GM19395 (cell line): ENCODE measurements at regions not wholly inside any gene's neighbourhood (a gene's known extent, or its start where the extent isn't known, plus 50 kb on each side); places are given as distances from the start of the nearest gene placed in this dataset.

ENCODE experiments used
- ATAC-seq: cut with Tn5 transposase; IDR thresholded peaks from one replicate; pipeline ENCODE4 v1.9.1; 2021; ENCODE audit warnings: mild to moderate bottlenecking, moderate library complexity; ENCODE audit not compliant: unreplicated experiment

DNA sequence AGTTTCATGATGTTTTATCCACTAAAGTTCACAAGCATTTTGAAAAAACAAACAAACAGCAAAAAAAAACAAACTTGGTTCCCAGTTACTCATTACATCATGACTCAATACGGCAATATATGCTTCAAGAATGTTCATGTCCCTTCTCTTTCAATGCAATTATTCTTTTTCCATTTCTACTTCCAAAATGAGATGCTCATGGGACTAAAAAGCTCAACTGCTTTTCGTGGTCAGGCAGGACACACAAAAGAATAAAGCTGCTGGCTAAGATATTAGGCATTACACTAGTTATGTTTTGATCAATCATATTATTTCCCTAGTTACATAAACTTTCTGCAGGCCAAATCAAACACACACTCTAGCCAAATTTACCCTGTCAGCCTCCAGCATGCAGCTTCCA is 301.3 kb downstream of the EPHA4 start:
- ATAC-seq, result no peak

DNA sequence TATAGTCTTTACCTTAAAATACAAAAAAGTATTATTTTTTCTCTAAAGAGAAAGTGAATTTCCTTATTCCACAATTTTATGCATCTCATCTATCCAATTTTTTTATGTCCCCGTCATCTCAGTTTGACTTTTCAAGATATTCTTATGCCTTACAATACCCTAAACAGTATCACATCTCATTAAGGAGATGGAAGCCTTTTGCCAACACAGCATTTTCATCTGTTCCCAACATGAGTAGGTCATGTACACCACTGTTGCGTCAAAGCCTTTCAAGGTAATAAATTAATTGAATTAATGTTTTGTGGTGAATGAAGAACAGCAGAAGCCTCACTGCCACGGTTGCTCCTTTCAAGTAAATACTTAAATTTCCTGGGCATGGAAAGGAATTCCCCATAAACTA is 299.4 kb downstream of the EPHA4 start:
- no peak for ATAC-seq

DNA sequence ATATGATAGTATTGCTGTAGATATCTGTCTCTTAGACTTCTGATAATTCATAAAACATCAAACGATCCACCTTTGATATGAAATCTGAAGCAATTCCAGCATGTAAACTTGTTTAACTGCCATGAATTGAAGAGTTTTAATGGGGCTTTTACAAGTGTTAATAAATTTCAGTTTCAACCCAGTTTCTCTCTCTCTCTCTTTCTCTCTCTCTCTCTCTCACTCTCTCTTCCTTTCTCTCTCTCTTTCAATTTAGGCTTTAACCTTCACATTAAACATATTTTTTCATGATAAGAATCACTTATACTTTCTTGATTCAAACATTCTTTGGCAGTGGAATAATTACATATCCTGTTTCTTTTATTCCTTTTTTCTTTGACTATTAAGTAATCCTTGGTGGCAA is 296.1 kb downstream of the EPHA4 start:
- ATAC-seq, result no peak

DNA sequence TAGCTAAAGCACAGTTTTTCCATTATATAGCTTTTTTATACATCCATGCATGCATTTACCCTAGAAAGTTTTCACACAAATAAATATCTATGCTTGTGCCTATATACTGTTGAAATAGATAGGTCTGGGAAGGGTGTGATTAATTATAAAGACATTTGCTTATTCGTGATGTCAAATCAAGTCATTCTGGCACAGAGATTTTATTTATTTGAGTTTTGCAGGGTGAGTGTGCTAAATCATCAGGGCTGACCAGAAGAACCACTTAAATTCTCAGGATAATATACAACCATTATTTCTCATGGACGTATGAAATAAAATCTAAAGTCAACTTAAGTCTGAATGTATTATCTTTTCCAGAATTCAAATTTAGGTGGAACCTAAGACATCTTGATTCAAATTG is 295.5 kb downstream of the EPHA4 start:
- no peak for ATAC-seq

DNA sequence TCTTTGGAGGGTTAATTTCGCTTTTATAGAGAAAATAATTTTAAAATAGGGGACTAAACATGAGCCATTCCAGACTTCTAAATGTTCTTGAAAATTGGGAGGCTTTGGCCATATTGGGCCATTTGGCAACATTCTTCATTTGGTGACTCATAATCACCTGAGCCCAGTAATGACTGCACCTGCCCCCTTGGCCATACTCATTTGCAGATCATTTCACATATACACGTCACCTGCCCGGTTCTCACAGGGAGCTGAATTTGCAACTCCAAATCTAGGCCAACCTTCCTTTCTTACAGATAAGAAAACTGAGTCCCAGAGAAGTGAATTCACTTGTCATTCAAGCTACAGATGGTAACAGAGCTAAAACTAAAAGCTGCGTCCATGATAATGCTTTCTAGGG is 289.7 kb downstream of the EPHA4 start:
- ATAC-seq, result no peak

DNA sequence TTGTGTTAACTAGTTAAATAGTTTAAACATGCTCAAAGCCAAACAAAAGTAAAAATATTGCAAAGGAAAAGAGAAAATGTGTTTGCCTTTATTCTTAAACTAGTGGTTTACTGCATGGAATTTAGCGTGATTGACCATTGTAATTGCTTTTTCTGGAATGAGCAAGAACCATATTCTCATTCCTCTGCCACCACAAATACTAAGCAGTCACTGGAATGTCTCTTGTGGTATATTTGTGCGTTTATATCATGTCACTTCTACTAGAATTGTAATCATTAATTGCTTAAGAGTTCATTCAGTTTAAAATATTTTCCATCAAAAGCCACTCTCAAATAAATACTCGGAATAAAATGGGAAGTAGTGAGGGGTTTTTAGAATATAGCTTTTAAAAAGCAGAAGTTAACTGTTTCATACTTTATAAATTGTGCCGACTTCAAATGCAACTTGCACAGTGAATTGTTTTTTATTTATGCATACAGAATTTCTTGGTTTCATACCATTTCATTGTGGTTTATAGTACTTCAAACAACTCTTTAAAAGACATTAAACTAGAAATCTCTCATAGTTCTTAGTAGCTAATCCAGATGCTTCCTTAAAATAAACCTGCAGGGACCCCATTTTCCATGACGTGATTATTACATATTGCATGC is 288.1 kb downstream of the EPHA4 start:
- ATAC-seq, result no peak

DNA sequence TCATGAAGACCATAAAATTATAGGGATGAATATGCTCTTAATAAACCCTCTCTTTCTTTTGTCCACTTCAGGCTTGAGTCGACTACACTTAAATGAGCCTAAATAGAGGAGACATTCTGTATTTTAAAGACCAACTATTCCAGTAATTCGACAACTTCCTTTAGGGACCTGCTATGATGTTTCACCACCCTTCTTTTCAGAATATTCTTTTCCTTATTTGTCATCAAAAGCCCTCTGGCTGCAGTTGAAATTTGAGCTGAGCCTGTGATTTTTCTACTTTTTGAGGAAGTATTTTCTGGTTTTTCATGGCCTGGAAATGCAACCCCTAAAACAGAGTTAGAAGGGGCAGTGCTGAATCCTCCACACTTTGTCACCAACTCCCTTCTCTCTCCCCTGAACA is 287.0 kb downstream of the EPHA4 start:
- no peak for ATAC-seq

DNA sequence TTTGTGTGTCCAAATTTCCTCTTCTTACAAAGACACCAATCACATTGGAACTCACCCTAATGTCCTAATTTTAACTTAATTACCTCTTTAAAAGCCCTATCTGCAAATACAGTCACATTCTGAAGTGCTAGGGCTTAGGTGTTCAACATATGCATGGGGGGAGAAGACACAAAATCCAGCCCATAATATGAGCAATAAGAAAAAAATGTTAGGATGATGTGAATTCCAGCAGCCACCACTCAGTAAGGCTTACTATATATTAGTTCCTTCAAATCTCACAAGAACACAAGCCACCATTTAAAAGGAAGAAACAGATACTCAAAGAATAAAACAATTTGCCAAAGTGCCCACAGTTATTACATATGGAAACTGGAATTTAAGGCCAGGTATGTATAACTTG is 285.7 kb downstream of the EPHA4 start:
- ATAC-seq, result no peak

DNA sequence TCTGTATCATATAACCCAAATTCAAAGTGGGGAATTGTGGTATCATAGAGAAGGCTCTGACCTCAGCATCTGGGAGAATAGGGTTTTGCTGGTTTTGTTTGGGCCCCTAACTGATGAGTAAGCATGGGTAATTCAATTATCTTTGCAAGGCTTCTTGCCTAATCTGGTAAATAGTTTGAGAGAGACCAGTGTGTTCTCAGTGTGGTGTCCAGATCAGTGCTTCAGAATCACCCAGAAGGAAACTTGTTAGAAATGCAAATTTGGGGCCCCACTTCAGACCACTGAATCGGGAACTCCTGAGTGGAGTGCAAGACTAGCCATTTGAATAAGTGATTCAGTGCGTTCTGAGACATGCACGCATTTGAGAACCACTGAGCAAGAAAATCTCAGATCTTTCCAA is 282.7 kb downstream of the EPHA4 start:
- peak; percentile 54 for ATAC-seq

DNA sequence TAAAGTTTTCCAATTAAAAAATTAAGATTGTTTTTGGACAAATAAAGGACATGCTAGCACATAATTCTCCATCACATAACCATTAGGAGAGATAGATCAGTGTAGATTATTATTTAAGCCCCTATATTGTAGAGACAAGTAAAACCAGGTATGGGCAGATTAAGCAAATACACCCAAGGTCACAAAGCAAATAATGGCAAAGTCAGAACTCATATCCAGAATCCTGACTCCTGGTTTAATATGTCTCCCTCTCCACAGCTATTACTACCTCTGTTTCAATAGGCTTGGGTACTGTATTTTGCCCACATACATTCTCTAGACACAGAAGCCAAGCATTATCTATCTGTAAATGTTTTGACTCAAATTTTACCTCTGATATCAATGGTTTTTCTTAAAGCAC is 282.3 kb downstream of the EPHA4 start:
- no peak for ATAC-seq

DNA sequence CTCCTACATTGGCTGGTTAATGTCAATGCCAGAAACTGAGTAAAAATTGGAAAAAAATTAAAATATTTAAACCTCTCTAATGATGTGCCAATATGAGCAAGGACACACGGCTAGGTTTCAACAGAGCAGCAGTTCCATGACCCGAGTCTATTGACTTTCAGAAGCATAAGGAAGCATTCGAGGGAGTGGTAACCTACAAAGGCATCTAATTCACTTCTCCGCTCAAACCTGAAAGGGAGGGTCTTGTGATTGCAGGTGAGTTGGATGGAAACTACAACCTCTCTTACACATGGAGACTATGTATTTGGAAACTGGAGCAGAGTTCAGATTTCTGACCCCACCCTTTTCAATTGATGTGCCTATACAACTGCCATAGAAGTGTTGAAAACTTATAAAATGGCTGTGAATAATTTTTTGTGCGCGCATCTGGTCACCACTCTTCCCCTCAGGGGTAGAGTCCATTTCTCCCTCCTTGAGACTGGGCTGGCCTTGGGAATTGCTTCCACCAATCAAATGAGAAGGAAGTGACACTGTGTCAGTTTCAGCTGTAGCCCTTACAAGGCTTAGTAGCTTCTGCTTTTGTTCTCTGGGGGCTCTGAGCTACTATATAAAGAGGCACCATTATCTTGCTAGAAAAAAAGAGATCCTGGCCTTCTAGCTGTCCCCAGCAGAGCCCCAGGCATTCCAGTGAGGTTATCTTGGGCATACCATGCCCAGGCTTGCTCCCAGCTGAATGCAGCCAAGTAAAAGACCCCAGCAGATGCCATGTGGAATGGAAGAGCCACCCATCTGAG is 278.0 kb downstream of the EPHA4 start:
- no peak for ATAC-seq

DNA sequence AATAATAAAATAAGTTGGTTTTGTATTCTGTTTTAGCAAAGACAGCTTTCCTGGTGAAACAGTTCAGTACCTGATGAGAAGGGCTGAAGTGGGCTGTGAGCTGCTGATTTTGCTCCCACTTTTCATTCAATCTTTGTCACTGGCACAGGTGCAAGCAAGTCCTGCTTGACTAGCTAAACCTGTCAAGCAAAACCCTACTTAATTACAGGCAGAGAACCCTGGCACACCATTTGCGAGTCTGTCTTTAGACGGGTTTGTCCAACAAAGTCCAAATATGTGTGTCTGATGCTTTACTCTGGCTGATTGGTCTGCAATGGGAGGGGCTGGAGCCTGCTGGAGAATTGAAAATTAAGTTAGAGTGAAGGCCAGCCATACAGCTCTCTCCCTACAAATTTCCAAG is 267.2 kb downstream of the EPHA4 start:
- no peak for ATAC-seq

DNA sequence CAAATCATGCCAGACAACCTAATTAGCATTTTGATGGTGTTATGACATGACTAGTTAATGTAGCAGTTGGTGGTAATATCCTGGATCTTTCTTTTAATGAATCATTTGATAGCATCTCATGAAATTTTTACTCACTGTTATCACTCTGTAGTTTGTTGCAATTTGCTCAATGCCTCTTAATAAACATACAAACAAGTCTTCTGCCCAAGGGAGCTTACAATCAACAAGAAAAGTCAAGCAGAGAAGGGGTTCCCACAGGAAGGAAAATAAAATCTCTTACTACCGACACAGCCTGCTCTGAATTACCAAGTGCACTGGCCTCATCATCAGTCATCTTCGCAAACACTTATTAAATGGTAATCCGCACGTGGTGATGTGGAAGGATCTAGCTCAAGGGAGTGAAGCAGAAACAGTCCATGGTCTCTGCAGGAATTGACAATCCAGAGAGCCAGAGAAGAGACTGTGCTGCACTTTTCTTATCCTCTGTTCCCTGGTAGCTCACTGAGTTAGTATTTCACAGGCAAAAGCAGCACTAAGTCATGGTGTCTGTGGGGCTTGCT is 263.5 kb downstream of the EPHA4 start:
- ATAC-seq, result no peak

DNA sequence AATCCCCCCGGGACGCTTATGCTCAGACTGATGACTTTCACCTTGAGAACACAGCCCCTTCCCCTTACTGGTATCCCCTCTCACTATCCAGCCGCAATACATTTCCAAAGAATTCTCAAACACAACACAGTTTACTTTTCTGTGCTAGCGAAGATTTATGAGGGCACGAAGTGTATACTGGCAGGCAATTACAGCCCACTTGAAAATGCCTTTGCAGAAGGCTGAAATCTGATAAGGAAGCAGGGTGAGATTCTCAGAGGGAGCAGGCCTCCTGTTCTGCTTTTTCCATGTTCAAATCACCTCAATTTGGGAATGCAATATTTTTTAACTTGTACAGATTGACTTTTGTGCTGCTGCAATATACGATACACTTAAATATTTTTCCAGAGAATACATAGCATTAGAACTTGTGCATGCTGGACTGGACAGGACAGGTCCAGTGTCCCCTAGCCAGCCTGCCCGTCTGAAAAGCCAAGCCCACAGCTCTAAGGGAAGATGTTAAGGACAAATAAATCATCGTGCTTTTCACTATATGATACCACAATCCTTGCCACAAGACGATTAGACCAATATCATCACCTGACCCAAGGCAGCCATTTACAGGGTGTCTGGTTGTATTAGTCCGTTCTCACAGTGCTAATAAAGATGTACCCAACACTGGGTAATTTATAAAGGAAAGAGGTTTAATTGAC is 262.1 kb downstream of the EPHA4 start:
- no peak for ATAC-seq

DNA sequence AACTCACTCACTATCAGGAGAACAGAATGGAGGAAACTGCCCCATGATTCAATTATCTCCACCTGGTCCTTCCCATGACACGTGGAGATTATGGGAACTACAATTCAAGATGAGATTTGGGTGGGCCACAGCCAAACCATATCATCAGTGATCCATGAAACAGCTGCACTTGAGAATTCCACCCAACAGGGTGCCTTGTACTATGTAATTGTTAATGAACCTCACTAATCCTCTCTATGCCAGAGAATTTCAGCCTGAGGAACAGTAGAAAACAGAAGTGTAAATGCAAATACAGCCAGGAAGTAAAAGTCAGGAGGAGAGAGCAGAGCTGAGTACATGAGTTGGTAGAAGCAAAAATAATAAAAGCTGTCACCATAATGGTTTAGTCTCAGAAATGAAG is 261.4 kb downstream of the EPHA4 start:
- ATAC-seq, result no peak

DNA sequence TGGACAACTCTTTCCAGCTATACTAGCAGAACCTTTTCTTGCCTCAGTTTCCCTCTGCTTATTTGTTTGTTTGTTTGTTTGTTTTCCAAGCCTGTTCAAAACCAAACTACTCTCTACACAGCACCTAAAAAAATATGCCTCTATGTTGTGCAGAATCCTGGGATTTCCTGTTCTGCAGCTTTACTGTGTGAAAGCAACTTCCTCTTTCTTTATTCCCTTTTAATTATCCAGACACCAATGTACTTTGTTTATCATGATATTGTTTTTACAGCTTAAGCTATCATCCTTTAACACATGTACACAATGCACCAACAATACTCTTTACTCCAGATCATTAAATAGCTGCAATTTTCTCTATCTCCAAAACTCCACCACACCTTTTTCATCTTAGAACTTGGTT is 259.5 kb downstream of the EPHA4 start:
- ATAC-seq, result no peak

DNA sequence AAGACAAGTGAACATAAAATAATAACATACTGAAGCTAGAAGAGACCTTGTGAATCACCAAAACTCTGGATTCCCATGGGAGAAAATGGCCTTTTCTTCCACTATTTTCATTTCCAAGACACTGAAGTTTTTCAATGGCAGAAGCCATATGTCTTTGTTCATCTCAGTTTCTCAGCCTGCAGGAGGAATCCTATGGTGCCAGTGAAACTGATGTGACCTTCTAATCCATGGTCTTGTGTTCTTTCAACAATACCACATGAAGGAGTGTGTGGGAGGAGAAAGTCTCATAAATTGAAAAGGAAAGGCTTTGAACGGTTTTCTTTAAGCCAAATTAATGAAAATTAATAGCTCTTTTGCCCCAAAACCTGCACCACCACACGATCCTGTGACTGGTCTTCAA is 257.3 kb downstream of the EPHA4 start:
- ATAC-seq, result no peak

DNA sequence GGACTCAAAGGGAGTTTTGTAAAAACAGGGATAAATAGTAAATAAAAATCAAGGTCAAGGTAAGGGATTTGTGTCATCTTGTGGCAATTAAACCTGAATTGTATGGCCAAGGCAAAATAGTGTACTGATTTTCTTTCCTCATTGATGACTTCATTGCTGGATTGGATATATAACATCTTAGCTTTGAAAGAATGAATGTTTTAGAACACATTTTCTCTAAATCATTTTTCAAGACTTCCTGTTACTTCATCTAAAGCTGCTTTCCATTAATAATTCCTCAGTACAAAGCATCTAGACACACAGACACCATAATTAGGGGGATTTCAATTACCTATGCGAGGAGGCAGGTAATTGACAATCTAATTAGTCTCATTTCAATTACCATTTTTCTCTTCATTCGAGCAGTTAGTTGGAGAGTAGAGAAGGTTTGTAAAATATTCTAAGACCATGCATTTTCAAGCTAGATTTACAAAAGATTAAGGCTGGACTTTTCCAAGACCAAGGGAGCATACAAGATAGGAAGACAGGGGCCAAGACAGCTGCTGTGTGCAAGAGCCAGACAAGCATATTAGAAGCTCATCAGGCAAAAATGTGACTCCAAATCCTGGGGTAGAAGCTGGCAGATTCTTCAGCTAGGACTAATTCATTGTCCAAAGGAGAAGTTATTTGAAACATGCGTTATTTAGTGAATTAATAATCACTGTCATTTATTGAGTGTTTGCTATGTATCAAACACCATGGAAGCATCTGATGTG is 253.6 kb downstream of the EPHA4 start:
- no peak for ATAC-seq

DNA sequence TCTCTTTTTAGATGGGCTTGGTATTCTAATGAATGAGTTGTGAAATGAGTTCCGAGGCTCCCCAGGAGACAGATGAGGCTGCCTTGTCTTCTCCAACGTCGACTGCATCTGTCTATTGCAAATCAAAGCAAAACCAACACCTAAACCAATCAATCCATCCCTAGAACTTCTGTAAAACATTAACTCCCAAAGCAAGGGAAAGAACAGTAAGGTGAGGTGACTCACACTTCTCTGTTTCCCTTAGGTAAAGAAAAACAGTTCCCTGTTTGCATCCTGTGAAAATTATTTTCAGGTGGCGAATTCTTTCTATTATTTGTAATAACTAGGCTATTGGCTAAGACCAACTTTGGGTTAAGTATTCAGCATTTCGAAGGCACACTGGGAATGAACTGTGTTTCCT is 249.4 kb downstream of the EPHA4 start:
- no peak for ATAC-seq

DNA sequence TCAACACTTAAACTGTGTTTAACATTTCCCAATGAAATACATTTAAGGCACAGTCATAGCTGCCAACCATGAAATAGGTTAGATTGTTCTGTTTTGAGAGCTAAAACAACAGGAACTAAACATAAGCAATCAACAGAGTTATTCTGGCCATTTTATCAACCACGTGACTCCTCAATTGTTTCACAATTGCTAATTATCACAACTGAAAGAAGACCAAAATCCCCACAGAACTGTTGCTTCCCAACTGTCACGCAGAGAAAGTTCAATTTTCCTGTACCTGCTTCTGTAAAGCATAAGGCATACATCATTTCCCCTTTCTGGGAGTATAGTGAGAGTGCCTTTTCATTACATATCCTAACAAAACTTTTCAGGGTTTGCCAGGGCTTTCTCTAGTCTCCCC is 248.6 kb downstream of the EPHA4 start:
- peak; percentile 55 for ATAC-seq

DNA sequence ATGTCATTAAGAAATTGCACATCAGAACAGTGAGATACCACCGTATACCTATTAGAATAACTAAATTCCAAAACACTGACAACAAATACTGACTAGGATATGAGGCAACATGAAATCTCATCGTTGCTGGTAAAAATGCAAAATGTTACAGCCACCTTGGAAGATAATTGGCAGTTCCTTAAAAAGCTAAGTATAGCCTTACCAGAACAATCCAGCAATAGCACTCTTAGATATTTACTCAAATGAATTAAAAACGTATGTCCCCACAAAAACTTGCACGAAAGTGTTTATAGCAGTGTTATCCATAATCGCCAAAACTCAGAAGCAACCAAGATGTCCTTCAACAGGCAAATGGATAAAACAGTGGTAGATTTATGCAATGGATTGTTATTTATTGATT is 241.7 kb downstream of the EPHA4 start:
- no peak for ATAC-seq
